NCI-H446 treated with DMSO at 0.1 percent for 48 hours (cell line): ENCODE measurements at regions not wholly inside any gene's neighbourhood (a gene's known extent, or its start where the extent isn't known, plus 50 kb on each side); places are given as distances from the start of the nearest gene placed in this dataset.

Experiments used
- DNase-seq: peaks from one replicate; lab custom pipeline; 2025; lab: John Stamatoyannopoulos, UW

GRCh38 chr3:72565593-72565992, 282.7 kb downstream of the SHQ1 start:
- DNase-seq, result no peak

GRCh38 chr3:72563690-72564370, 284.4 kb downstream of the SHQ1 start:
- no peak for DNase-seq

DNA sequence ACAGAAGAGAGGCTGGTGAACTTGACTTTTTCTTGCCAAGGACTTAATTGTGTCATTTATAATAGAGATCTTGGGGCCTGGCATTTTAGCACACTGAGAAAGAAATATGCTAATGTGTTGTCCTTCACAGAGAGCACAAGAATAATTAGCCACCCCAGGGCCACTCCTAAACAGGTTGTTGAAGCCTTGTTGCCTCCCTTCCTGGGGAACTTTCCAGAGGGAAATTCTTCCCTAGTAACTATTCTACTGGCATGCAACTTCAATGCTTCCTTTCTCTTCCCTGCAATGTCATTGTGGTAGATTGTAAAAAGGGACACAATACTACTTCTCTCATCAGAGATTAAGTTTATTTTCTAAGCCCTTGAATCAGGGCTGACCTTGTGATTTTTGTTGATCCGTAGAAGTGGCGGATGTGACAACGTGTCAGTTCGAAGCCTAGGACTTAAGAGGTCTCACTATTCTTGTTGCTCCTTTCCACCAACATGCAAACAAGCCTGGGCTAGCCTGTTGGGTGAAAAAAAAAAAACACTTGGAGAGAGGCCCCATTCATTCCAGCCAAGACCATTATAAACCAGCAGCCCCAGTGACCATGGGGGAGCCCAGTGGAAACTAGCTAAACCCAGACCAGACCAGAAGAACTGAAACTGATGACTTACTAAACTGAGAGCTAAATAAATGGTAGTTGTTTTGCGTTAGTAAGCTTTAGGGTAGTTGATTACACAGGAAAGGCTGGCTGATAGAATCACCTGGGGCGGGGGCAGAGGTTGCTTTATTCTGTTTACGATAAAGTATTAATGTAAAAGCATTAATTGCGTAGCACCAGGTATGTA, 287.2 kb downstream of the SHQ1 start:
- DNase-seq, result no peak

- DNase-seq, result no peak
Measured at GRCh38 chr3:72559385-72559784, 288.9 kb downstream of the SHQ1 start.

DNA sequence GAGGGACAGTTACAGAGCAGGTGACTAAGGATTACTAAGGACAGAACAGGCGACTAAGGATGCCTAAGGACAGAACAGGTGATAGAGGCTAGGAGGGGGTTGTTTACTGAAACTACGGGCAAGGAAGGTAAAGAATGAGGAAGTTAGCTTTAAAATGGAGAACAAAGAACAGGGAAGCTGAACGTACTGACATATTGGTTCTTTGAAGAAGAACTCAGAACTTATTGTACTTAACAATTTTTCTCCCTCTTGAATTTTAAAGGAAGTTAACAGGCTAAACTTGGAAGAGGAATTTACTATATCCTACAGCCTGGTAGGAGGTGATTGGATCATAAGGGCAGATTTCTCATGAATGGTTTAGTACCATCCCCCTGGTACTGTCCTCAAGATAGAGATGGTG, 290.2 kb downstream of the SHQ1 start:
- no peak for DNase-seq

DNA sequence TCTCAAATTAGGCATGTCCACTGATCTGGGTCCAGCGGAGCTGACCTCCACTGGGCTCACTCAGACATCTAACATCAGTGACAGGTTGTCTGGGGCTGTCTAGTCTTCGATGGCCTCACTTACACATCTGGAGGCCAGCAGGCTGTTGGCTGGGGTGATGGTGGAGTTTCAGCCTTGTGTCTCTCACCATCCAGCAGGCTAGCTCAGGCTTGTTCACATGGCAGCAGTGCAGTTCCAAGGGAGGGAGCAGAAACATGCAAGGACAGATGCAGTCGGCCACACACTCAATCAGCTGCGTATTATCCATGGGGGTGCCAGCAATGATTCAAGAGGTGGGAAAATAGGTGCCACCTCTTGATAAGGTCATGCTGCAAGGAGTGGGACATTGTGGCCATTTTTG, 292.5 kb downstream of the SHQ1 start:
- DNase-seq, result no peak

DNA sequence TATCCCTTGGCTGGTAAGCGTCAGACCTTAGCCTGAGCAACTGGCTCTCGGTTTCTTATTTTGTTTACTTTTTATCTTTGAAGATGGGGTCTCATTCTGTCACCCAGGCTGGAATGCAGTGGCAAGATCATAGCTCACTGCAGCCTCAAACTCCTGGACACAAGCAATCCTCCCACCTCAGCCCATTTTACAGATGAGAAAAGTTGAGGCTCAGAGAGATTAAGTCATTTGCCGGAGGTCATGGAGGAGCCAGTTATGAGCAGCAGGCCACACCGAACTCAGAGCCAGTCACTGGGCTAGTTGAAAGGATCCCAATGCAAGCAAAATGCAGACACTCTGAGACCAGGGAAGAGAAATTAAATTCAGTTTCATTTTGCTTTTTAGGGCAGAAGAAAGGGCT, 293.6 kb downstream of the SHQ1 start:
- DNase-seq, result no peak

GRCh38 chr3:72553298-72553697, 294.9 kb downstream of the SHQ1 start:
- DNase-seq, result no peak

GRCh38 chr3:72550582-72551262, 297.5 kb downstream of the SHQ1 start:
- DNase-seq, result no peak

DNA sequence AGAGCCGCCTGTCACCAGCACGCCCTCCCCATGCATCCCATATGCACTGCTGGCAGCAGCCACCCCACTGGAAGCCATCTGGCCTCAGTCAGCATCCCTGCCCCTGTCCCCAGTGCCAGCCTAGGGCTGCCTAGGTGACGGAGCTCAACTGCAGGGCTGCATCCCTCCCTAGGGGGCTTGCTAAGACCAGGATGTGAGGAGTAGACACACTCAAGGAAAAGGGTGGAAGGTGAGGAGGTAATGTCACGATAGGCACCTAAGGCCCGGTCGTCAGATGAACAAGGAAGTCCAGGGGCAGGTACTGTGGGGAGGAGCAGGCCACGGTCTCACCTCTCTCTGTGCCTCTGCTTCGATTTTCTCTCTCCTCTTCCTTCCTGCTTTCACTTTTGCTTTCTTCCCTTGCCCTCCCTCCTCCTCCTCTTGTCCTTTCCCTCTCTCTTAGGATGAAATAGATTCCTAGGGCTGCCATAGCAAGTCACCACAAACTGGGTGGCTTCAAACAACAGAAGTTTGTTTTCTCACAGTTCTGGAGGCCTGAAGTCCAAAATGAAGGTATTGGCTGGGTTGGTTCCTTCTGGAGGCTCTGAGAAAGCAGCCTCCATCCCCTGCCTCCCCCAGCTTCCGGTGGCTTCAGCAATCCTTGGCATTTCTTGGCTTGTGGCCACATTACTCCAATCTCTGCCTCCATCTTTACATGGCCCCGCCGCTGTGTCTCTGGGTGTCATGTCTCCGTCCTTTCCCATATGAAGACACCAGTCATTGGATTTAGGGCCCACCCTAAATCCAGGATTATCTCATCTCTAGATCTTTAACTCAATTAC, 298.3 kb downstream of the SHQ1 start:
- peak; percentile 5 for DNase-seq

DNA sequence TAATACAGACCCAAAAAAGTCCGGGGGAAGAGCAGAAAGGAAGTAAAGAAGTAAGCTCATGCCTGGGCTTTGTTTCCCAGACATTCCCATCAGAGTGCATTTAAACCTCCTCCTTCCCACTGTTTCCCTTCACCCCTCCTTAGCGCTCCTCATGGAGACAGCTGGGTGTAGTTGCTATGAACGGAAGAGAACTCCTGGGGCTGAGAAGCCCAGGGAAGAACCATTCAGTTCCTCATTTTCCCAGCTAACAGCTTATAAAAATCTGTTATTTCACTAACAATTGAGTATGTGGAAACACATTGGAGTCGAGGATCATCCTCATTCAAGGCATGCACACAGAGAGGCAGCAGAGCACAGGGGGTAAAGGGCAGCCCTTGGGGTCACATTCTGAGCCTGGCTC, 299.3 kb downstream of the SHQ1 start:
- no peak for DNase-seq

DNA sequence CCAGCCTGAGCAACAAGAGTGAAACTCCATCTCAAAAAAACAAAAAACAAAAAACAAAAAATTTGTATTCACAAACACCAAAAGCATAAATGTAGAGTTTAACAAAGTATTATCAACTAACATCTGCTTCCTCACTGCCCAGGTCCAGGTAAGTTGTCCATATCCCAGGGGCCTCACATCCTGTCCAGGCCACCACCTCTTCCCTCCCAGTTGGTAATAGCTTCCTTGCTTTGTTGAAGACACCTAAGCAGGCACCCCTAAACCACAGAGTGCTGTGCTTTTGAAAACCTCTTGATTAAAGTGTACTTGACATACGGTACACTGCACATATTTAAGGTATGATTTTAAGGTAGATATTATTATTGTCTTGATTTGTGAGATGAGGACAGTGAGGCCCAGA, 299.8 kb downstream of the SHQ1 start:
- DNase-seq, result no peak

- DNase-seq, result no peak
Measured at GRCh38 chr3:72547183-72547582, 301.1 kb downstream of the SHQ1 start.

GRCh38 chr3:72544239-72544638, 304.0 kb downstream of the SHQ1 start:
- DNase-seq, result no peak

- no peak for DNase-seq
Measured at GRCh38 chr3:72543246-72543645, 305.0 kb downstream of the SHQ1 start.

- DNase-seq, result no peak
Measured at GRCh38 chr3:72542781-72543180, 305.5 kb downstream of the SHQ1 start.

GRCh38 chr3:72539856-72540255, 308.4 kb downstream of the SHQ1 start:
- no peak for DNase-seq

GRCh38 chr3:72538070-72538745, 310.0 kb downstream of the SHQ1 start:
- no peak for DNase-seq

- DNase-seq, result no peak
Measured at GRCh38 chr3:72537448-72537847, 310.8 kb downstream of the SHQ1 start.

- no peak for DNase-seq
Measured at GRCh38 chr3:72536878-72537267, 311.4 kb downstream of the SHQ1 start.

- no peak for DNase-seq
Measured at GRCh38 chr3:72536206-72536877, 311.9 kb downstream of the SHQ1 start.
